SK-N-SH (cell line): ENCODE measurements at regions not wholly inside any gene's neighbourhood (a gene's known extent, or its start where the extent isn't known, plus 50 kb on each side); places are given as distances from the start of the nearest gene placed in this dataset.

Experiments used
- CTCF ChIA-PET: fragments of 300-600, 350-600 bp; formaldehyde crosslinking; extraction: SDS; loops from one replicate; lab custom pipeline; 2021; lab: Yijun Ruan, JAX
- POLR2A ChIA-PET: fragments of 350-600 bp; sonication (Branson Sonifier 250); formaldehyde crosslinking; extraction: SDS; loops from one replicate; lab custom pipeline; 2020; ENCODE audit warnings: antibody characterized with exemption, inconsistent platforms; lab: Yijun Ruan, JAX
- DNase-seq: peaks from one replicate; pipeline ENCODE4 v3.0.0; 2012
- H2AFZ ChIP-seq: fragments of 200-600 bp; sonication (generic); 2 replicates; pipeline ENCODE4 v1.8.1; 2016; ENCODE audit warnings: antibody characterized with exemption, mild to moderate bottlenecking, low read depth
- H3F3A ChIP-seq: fragments of 200-600 bp; sonication (generic); replicated peaks from 2 replicates; pipeline ENCODE3; 2016; ENCODE audit warnings: antibody characterized with exemption, mild to moderate bottlenecking; ENCODE audit not compliant: insufficient read depth
- H3K27ac ChIP-seq, 2 experiments: fragments of 200-500 bp in 1 of 2; fragments of 200-600 bp in 1 of 2; sonication (Bioruptor generic) in 1 of 2; sonication (generic), shearing (Covaris generic) in 1 of 2; 2 replicates each; pipeline versions ENCODE4 v1.5.1 to v1.6.1; 2014 to 2016; ENCODE audit warnings: low read depth in 2 of 2, inconsistent platforms in 1 of 2, low read length in 1 of 2, mild to moderate bottlenecking in 1 of 2, mixed read lengths in 1 of 2
- H3K27me3 ChIP-seq: fragments of 200-600 bp; sonication (generic), shearing (Covaris generic); 2 replicates; pipeline ENCODE4 v1.6.1; 2016; ENCODE audit warnings: mixed run types; ENCODE audit not compliant: insufficient read depth
- H3K36me3 ChIP-seq, 2 experiments: fragments of 200-500 bp in 1 of 2; fragments of 200-600 bp in 1 of 2; sonication (Bioruptor generic) in 1 of 2; sonication (generic) in 1 of 2; replicated peaks in 1 of 2; 2 replicates each; pipeline versions ENCODE3 to v1.5.1; 2014 to 2016; ENCODE audit warnings: low read length in 1 of 2, mild to moderate bottlenecking in 1 of 2; ENCODE audit not compliant: insufficient read depth in 2 of 2, control insufficient read depth in 1 of 2
- H3K4me1 ChIP-seq, 2 experiments: fragments of 200-500 bp in 1 of 2; fragments of 200-600 bp in 1 of 2; sonication (Bioruptor generic) in 1 of 2; sonication (generic), shearing (Covaris generic) in 1 of 2; 2 replicates each; pipeline versions ENCODE4 v1.5.1 to v1.6.1; 2014 to 2016; ENCODE audit warnings: low read depth in 1 of 2, low read length in 1 of 2, mixed run types in 1 of 2; ENCODE audit not compliant: insufficient read depth in 2 of 2, control insufficient read depth in 1 of 2
- H3K4me2 ChIP-seq: fragments of 200-600 bp; sonication (generic), shearing (Covaris generic); 2 replicates; pipeline ENCODE4 v1.6.1; 2017; ENCODE audit warnings: mixed run types
- H3K4me3 ChIP-seq, 2 experiments: fragments of 200-500 bp in 1 of 2; fragments of 200-600 bp in 1 of 2; sonication (Bioruptor generic) in 1 of 2; sonication (generic), shearing (Covaris generic) in 1 of 2; 2 replicates each; pipeline versions ENCODE4 v1.5.1 to v1.8.1; 2014 to 2016; ENCODE audit warnings: low read depth in 2 of 2, inconsistent platforms in 1 of 2, low read length in 1 of 2, mild to moderate bottlenecking in 1 of 2, mixed read lengths in 1 of 2, moderate library complexity in 1 of 2
- H3K79me2 ChIP-seq: fragments of 200-600 bp; sonication (generic); 2 replicates; pipeline ENCODE4 v1.8.1; 2017; ENCODE audit warnings: mild to moderate bottlenecking; ENCODE audit not compliant: insufficient read depth
- H3K9ac ChIP-seq: fragments of 200-600 bp; sonication (generic); 2 replicates; pipeline ENCODE4 v1.6.1; 2017; ENCODE audit warnings: mixed run types
- H3K9me2 ChIP-seq: fragments of 200-600 bp; sonication (generic); 2 replicates; pipeline ENCODE4 v1.6.1; 2017; ENCODE audit warnings: mixed run types
- H3K9me3 ChIP-seq: fragments of 200-600 bp; sonication (generic); 2 replicates; pipeline ENCODE4 v1.6.1; 2017; ENCODE audit warnings: mixed run types, mild to moderate bottlenecking, moderate library complexity
- H4K20me1 ChIP-seq: fragments of 200-600 bp; sonication (generic); 2 replicates; pipeline ENCODE4 v1.6.1; 2017; ENCODE audit warnings: mild to moderate bottlenecking, mixed run types; ENCODE audit not compliant: insufficient read depth
- CHD2 ChIP-seq: fragments of 150-350 bp; IDR thresholded peaks from 2 replicates; pipeline ENCODE4 v1.6.1; 2018; ENCODE audit warnings: low read length; ENCODE audit not compliant: partially characterized antibody
- CTCF ChIP-seq: fragments of 200-600 bp; sonication (generic); IDR thresholded peaks from 2 replicates; pipeline ENCODE4 v1.6.1; 2017; ENCODE audit warnings: antibody characterized with exemption, mild to moderate bottlenecking, moderate library complexity
- ELF1 ChIP-seq: IDR thresholded peaks from 2 replicates; pipeline ENCODE4 v1.4.0; 2012
- EP300 ChIP-seq, 2 experiments: IDR thresholded peaks; 2 replicates each; pipeline versions ENCODE4 v1.4.0 to v1.6.1; 2012; ENCODE audit warnings: borderline replicate concordance in 1 of 2, low read depth in 1 of 2, low read length in 1 of 2
- FOSL2 ChIP-seq: IDR thresholded peaks from 2 replicates; pipeline ENCODE4 v1.4.0; 2012; ENCODE audit warnings: low read depth, mild to moderate bottlenecking, moderate library complexity, borderline replicate concordance
- FOXM1 ChIP-seq: IDR thresholded peaks from 2 replicates; pipeline ENCODE4 v1.4.0; 2012; ENCODE audit warnings: low read depth, mild to moderate bottlenecking
- IRF3 ChIP-seq: fragments of 150-350 bp; IDR thresholded peaks from 2 replicates; pipeline ENCODE4 v1.6.1; 2016; ENCODE audit warnings: mild to moderate bottlenecking, low read depth, low read length
- NRF1 ChIP-seq: IDR thresholded peaks from 2 replicates; pipeline ENCODE4 v1.6.1; 2012; ENCODE audit warnings: low read depth, mild to moderate bottlenecking, low read length
- PBX3 ChIP-seq: IDR thresholded peaks from 2 replicates; pipeline ENCODE4; 2012
- POLR2AphosphoS5 ChIP-seq: IDR thresholded peaks from 2 replicates; pipeline ENCODE4 v1.6.1; 2012; ENCODE audit warnings: low read depth, low read length
- RAD21 ChIP-seq: IDR thresholded peaks from 2 replicates; pipeline ENCODE4 v1.6.1; 2012; ENCODE audit warnings: mild to moderate bottlenecking, low read length
- RXRA ChIP-seq: IDR thresholded peaks from 2 replicates; pipeline ENCODE4 v1.4.0; 2012; ENCODE audit warnings: low read depth, mild to moderate bottlenecking, borderline replicate concordance
- SIN3A ChIP-seq: IDR thresholded peaks from 2 replicates; pipeline ENCODE4 v1.6.1; 2012; ENCODE audit warnings: low read depth, mild to moderate bottlenecking, low read length, moderate library complexity, borderline replicate concordance
- TAF1 ChIP-seq: IDR thresholded peaks from 2 replicates; pipeline ENCODE4 v1.6.1; 2012; ENCODE audit warnings: low read depth, mild to moderate bottlenecking, low read length, moderate library complexity, borderline replicate concordance
- ZBTB33 ChIP-seq: IDR thresholded peaks from 2 replicates; pipeline ENCODE4 v1.4.0; 2012; ENCODE audit warnings: low read depth, borderline replicate concordance
- WGBS: methylation state at CpG from one replicate; pipeline ENCODE4 v1.1.6; 2017; ENCODE audit warnings: low lambda C conversion rate; 5-methylcytosine and 5-hydroxymethylcytosine counted together

GRCh38 chr3:144264350-144264749 is 292.7 kb downstream of the DIPK2A start:
- ChIA-PET CTCF (no interaction called here), POLR2A (no interaction called here)
- Histone ChIP-seq H3K27ac (no peak overlapping the region), H3K36me3 (no peaks in the 10 kb centered on the region), H3K27me3 (no peaks in the 10 kb centered on the region), H3K9me3 (no peaks in the 10 kb centered on the region), H4K20me1 (no peaks in the 10 kb centered on the region), H2AFZ (no peak overlapping the region), H3K9me2 (no peaks in the 10 kb centered on the region), H3K4me3 (no peak overlapping the region), H3K79me2 (no peaks in the 10 kb centered on the region), H3K4me1 (no peaks in the 10 kb centered on the region), H3K4me2 (no peak overlapping the region), H3F3A (no peaks in the 10 kb centered on the region), H3K9ac (no peak overlapping the region)
- WGBS: 11% methylated on average over 3 of the region's 3 CpGs
- DNase-seq: no peak
- TF ChIP-seq RAD21 (no peak), IRF3 (no peak), EP300 (IDR thresholded peaks at IDR 0.05; ENCODE audit: borderline replicate concordance in 1 of 2, low read depth in 1 of 2, low read length in 1 of 2) (no peak), PBX3 (no peak), RXRA (no peak), CTCF (no peak), TAF1 (no peak), FOSL2 (no peak), CHD2 (no peak), ZBTB33 (no peak), POLR2AphosphoS5 (no peak), NRF1 (no peak), FOXM1 (no peak), ELF1 (no peak), SIN3A (no peak)
